CD4-positive, alpha-beta T cell (primary cell): ENCODE measurements at regions not wholly inside any gene's neighbourhood (a gene's known extent, or its start where the extent isn't known, plus 50 kb on each side); places are given as distances from the start of the nearest gene placed in this dataset.

Experiments
- ATAC-seq: fragments of 200-7000 bp; cut with Tn5 transposase; one replicate; pipeline ENCODE4 v1.10.0; 2022; ENCODE audit warnings: mild to moderate bottlenecking; ENCODE audit not compliant: poor library complexity
- CTCF ChIA-PET: fragments of 350-600 bp; sonication (Branson Sonifier 250); formaldehyde crosslinking; loops from one replicate; lab custom pipeline; 2021; ENCODE audit warnings: antibody characterized with exemption, inconsistent platforms; lab: Charles Lee
- POLR2A ChIA-PET: fragments of 350-600 bp; sonication (Branson Sonifier 250); formaldehyde crosslinking; loops from one replicate; lab custom pipeline; 2021; ENCODE audit warnings: antibody characterized with exemption, inconsistent platforms; lab: Charles Lee
- DNase-seq, 14 experiments: peaks; one replicate each; pipeline ENCODE4 v3.0.0-alpha.2; 2013 to 2020; ENCODE audit warnings: mixed read lengths in 2 of 14
- H3K27ac ChIP-seq, 2 donors: one replicate each; pipeline versions ENCODE4 v1.5.1 to v1.7.0; 2013; ENCODE audit warnings: low read length in 2 of 2, low read depth in 1 of 2, mild to moderate bottlenecking in 1 of 2
- H3K27me3 ChIP-seq, 2 experiments: 1 replicate in 1 of 2; 2 replicates in 1 of 2; pipeline versions ENCODE4 v1.6.1 to v1.7.0; 2013; ENCODE audit warnings: low read length in 2 of 2, control low read depth in 1 of 2, mild to moderate bottlenecking in 1 of 2, moderate library complexity in 1 of 2; ENCODE audit not compliant: insufficient read depth in 2 of 2, control insufficient read depth in 1 of 2
- H3K36me3 ChIP-seq: one replicate; pipeline ENCODE4 v1.6.1; 2013; ENCODE audit warnings: low read length, control low read depth; ENCODE audit not compliant: insufficient read depth
- H3K4me1 ChIP-seq: one replicate; pipeline ENCODE4 v1.6.1; 2013; ENCODE audit warnings: low read length, control low read depth; ENCODE audit not compliant: insufficient read depth
- H3K4me3 ChIP-seq: one replicate; pipeline ENCODE4 v1.5.1; 2013; ENCODE audit warnings: mild to moderate bottlenecking, low read length, moderate library complexity
- H3K9me3 ChIP-seq, 2 experiments: 1 replicate in 1 of 2; 2 replicates in 1 of 2; pipeline versions ENCODE4 v1.6.1 to v1.7.0; 2013; ENCODE audit warnings: low read length in 2 of 2, mild to moderate bottlenecking in 2 of 2, control low read depth in 1 of 2, moderate library complexity in 1 of 2; ENCODE audit not compliant: control insufficient read depth in 1 of 2, insufficient read depth in 1 of 2
- H3K27ac Mint-ChIP-seq: one replicate; pipeline ENCODE4 v1.8.0; 2020; ENCODE audit warnings: mixed read lengths
- H3K27me3 Mint-ChIP-seq: one replicate; pipeline ENCODE4 v1.8.0; 2021; ENCODE audit warnings: mixed read lengths
- H3K36me3 Mint-ChIP-seq: one replicate; pipeline ENCODE4 v1.8.0; 2021; ENCODE audit warnings: low read depth, mixed read lengths
- H3K4me1 Mint-ChIP-seq: one replicate; pipeline ENCODE4 v1.8.0; 2021; ENCODE audit warnings: low read depth, mixed read lengths
- H3K4me3 Mint-ChIP-seq: one replicate; pipeline ENCODE4 v1.8.0; 2020; ENCODE audit warnings: mild to moderate bottlenecking, mixed read lengths
- H3K9me3 Mint-ChIP-seq: one replicate; pipeline ENCODE4 v1.8.0; 2020; ENCODE audit warnings: mixed read lengths
- CTCF ChIP-seq: fragments of 200-600 bp; IDR thresholded peaks from one replicate; pipeline ENCODE4 v1.8.0; 2022; ENCODE audit warnings: antibody characterized with exemption, mild to moderate bottlenecking
- intact Hi-C, 2 experiments: fragments of 100-400 bp; cut with DNase I in 1 of 2; cut with micrococcal nuclease in 1 of 2; formaldehyde crosslinking; loops; one replicate each; pipeline versions ENCODE4 v1.15.1 to v1.9.0; 2023 to 2025; cut with DNase I, micrococcal nuclease

DNA sequence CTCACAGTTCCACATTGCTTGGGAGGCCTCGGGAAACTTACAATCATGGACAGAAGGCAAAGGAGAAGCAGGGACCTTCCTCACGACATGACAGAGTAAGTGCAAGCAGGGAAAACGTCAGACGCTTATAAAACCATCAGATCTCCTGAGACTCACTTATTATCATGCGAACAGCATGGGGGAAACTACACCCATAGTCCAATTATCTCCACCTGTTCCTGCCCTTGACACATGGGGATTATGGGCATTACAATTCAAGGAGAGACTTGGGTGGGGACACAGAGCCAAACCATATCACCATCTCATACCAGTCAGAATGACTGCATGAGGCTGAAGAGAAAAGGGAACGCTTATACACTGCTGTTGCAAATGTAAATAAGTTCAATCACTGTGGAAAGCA, 1066.9 kb upstream of the PCDH7 start:
- Mint-ChIP-seq H3K9me3 (peaks cover 6% of the 10 kb centered on the region), H3K36me3 (no peaks in the 10 kb centered on the region), H3K4me1 (no peaks in the 10 kb centered on the region), H3K27ac (no peak overlapping the region), H3K4me3 (no peak overlapping the region), H3K27me3 (no peaks in the 10 kb centered on the region)
- Histone ChIP-seq H3K27ac (no peak overlapping the region), H3K4me3 (no peak overlapping the region), H3K27me3 (no peaks in the 10 kb centered on the region), H3K36me3 (no peaks in the 10 kb centered on the region), H3K9me3 (no peaks in the 10 kb centered on the region), H3K4me1 (no peaks in the 10 kb centered on the region)
- DNase-seq (no peak), ATAC-seq (no peak)
- TF ChIP-seq CTCF = no peak
- POLR2A ChIA-PET = no interaction called here
- CTCF ChIA-PET = no interaction called here
- intact Hi-C loops = loop anchor here in 1 of 2 experiments (1.0 kb wide), 1 partner anchor 8 kb away; no protein-coding TSS in a partner anchor

DNA sequence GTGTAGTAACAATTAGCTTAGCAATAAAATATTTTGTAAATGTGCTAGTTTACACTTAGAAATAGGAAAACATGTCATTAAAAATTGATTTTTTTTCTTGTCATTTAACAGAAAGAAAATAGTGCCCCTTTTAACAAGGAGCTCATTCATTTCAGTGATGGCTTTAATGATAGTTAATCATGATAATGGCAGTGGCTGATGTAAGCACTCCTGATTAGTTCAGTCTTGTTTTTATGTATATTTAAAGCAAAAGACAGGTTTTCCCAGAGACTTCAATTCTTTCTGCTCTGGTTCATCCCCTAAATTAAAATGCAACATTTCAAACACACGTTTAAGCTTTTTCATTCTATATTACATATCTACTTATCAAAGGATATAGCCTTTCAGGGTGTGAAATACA, 1039.5 kb upstream of the PCDH7 start:
- CTCF ChIA-PET = no interaction called here
- Histone ChIP-seq H3K36me3 (no peaks in the 10 kb centered on the region), H3K4me3 (no peak overlapping the region), H3K27ac (no peak overlapping the region), H3K9me3 (no peaks in the 10 kb centered on the region), H3K27me3 (no peaks in the 10 kb centered on the region), H3K4me1 (no peaks in the 10 kb centered on the region)
- H3K4me3 Mint-ChIP-seq = no peak overlapping the region
- DNase-seq = no peak
- H3K36me3 Mint-ChIP-seq = no peaks in the 10 kb centered on the region
- no peaks in the 10 kb centered on the region for H3K4me1 Mint-ChIP-seq
- no peaks in the 10 kb centered on the region for H3K27me3 Mint-ChIP-seq
- H3K9me3 Mint-ChIP-seq = peaks cover 17% of the 10 kb centered on the region
- intact Hi-C loops = no loop called here
- ATAC-seq = no peak
- no peak overlapping the region for H3K27ac Mint-ChIP-seq
- TF ChIP-seq CTCF = no peak
- POLR2A ChIA-PET = no interaction called here

DNA sequence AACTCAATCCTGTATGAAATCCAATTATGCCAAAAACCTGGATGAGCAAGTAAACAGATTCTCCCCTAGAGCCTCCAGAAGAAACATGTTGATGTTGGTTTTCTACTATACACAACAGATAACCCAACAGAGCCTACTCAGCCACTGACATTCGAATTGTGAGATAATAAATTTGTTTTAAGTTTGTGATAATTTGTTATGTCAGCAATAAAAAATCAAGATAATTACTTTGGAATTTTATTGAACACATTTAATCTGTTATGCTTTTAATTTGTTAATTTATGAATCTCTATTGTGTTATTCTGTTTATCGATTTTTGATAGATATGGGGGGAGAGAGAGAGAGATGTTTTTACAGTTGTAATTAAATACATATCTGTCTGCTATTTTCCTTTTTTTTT, 1016.1 kb upstream of the PCDH7 start:
- H3K27ac Mint-ChIP-seq = no peak overlapping the region
- POLR2A ChIA-PET = no interaction called here

More for the DNA sequence above, 1016.1 kb upstream of the PCDH7 start:
- ATAC-seq (no peak), DNase-seq (no peak)
- Histone ChIP-seq H3K9me3 (peaks cover 4 to 13% of the 10 kb centered on the region in 2 experiments), H3K4me1 (no peaks in the 10 kb centered on the region), H3K27ac (no peak overlapping the region), H3K36me3 (no peaks in the 10 kb centered on the region), H3K27me3 (no peaks in the 10 kb centered on the region), H3K4me3 (no peak overlapping the region)
- Mint-ChIP-seq H3K36me3 (no peaks in the 10 kb centered on the region), H3K4me3 (no peak overlapping the region), H3K4me1 (no peaks in the 10 kb centered on the region), H3K9me3 (peaks cover 18% of the 10 kb centered on the region), H3K27me3 (no peaks in the 10 kb centered on the region)
- no peak for TF ChIP-seq CTCF
- intact Hi-C loops = no loop called here
- CTCF ChIA-PET = no interaction called here
